Neuronal stem cell (in vitro differentiated cells): ENCODE measurements at regions not wholly inside any gene's neighbourhood (a gene's known extent, or its start where the extent isn't known, plus 50 kb on each side); places are given as distances from the start of the nearest gene placed in this dataset.
A peak's percentile ranks its signal among the peaks of the same experiment; 100 is the strongest.

Experiments
- DNase-seq: peaks from one replicate; pipeline ENCODE4 v3.0.0-alpha.2; 2013; ENCODE audit warnings: low spot score
- H2AFZ ChIP-seq: one replicate; pipeline ENCODE4 v1.6.1; 2013; ENCODE audit warnings: mild to moderate bottlenecking, low read length, inconsistent platforms
- H2AK5ac ChIP-seq: 2 replicates; pipeline ENCODE4 v1.6.1; 2013; ENCODE audit warnings: low read depth, mild to moderate bottlenecking, inconsistent platforms, low read length, moderate library complexity, mixed read lengths
- H2BK120ac ChIP-seq: 2 replicates; pipeline ENCODE4 v1.6.1; 2013; ENCODE audit warnings: low read depth, mild to moderate bottlenecking, inconsistent platforms, low read length, moderate library complexity, mixed read lengths
- H2BK12ac ChIP-seq: one replicate; pipeline ENCODE4 v1.6.1; 2013; ENCODE audit warnings: low read length, inconsistent platforms
- H2BK15ac ChIP-seq: 2 replicates; pipeline ENCODE4 v1.6.1; 2013; ENCODE audit warnings: mild to moderate bottlenecking, low read length, inconsistent platforms, mixed read lengths
- H2BK5ac ChIP-seq: one replicate; pipeline ENCODE4 v1.6.1; 2013; ENCODE audit warnings: inconsistent platforms, mild to moderate bottlenecking, low read length, moderate library complexity
- H3K14ac ChIP-seq: one replicate; pipeline ENCODE4 v1.6.1; 2013; ENCODE audit warnings: low read length, inconsistent platforms
- H3K18ac ChIP-seq: 2 replicates; pipeline ENCODE4 v1.6.1; 2013; ENCODE audit warnings: low read length, inconsistent platforms
- H3K23ac ChIP-seq: 2 replicates; pipeline ENCODE4 v1.6.1; 2013; ENCODE audit warnings: low read depth, mild to moderate bottlenecking, mixed read lengths, low read length, inconsistent platforms; ENCODE audit not compliant: poor library complexity
- H3K27ac ChIP-seq: replicated peaks from 3 replicates; pipeline ENCODE4 v1.5.1; 2013; ENCODE audit warnings: low read length, inconsistent platforms
- H3K27me3 ChIP-seq, 3 experiments: 2 replicates each; pipeline ENCODE4 v1.6.1; 2013; ENCODE audit warnings: low read length in 3 of 3, mild to moderate bottlenecking in 2 of 3, inconsistent platforms in 1 of 3, low read depth in 1 of 3, mixed read lengths in 1 of 3, moderate library complexity in 1 of 3; ENCODE audit not compliant: control insufficient read depth in 3 of 3, insufficient read depth in 3 of 3
- H3K36me3 ChIP-seq, 2 donors: replicated peaks in 1 of 2; 2 replicates each; pipeline ENCODE4 v1.6.1; 2013; ENCODE audit warnings: low read length in 2 of 2; ENCODE audit not compliant: control insufficient read depth in 2 of 2, insufficient read depth in 2 of 2
- H3K4ac ChIP-seq: 2 replicates; pipeline ENCODE4 v1.6.1; 2013; ENCODE audit warnings: inconsistent platforms, mild to moderate bottlenecking, low read length, moderate library complexity
- H3K4me1 ChIP-seq, 2 donors: 1 replicate in 1 of 2; 2 replicates in 1 of 2; pipeline ENCODE4 v1.6.1; 2013; ENCODE audit warnings: low read length in 2 of 2, low read depth in 1 of 2; ENCODE audit not compliant: control insufficient read depth in 2 of 2, insufficient read depth in 1 of 2
- H3K4me2 ChIP-seq: one replicate; pipeline ENCODE4 v1.6.1; 2013; ENCODE audit warnings: mild to moderate bottlenecking, low read length, inconsistent platforms; ENCODE audit not compliant: insufficient read depth, poor library complexity, severe bottlenecking
- H3K4me3 ChIP-seq, 2 donors: 2 replicates each; pipeline ENCODE4 v1.5.1; 2013; ENCODE audit warnings: low read length in 2 of 2, mild to moderate bottlenecking in 2 of 2, inconsistent platforms in 1 of 2, moderate library complexity in 1 of 2
- H3K79me1 ChIP-seq: one replicate; pipeline ENCODE4 v1.6.1; 2013; ENCODE audit warnings: low read depth, mild to moderate bottlenecking, inconsistent platforms, low read length, moderate library complexity
- H3K9ac ChIP-seq: one replicate; pipeline ENCODE4 v1.6.1; 2013; ENCODE audit warnings: mild to moderate bottlenecking, low read depth, low read length, inconsistent platforms; ENCODE audit not compliant: poor library complexity
- H3K9me3 ChIP-seq, 2 donors: replicated peaks in 1 of 2; 2 replicates each; pipeline versions ENCODE3 to v1.6.1; 2013; ENCODE audit warnings: low read length in 2 of 2, mild to moderate bottlenecking in 2 of 2, inconsistent platforms in 1 of 2, low read depth in 1 of 2, mixed read lengths in 1 of 2, moderate library complexity in 1 of 2; ENCODE audit not compliant: control insufficient read depth in 2 of 2, insufficient read depth in 1 of 2
- H4K8ac ChIP-seq: one replicate; pipeline ENCODE4 v1.6.1; 2013; ENCODE audit warnings: low read depth, mild to moderate bottlenecking, inconsistent platforms, low read length, moderate library complexity
- H4K91ac ChIP-seq: one replicate; pipeline ENCODE4 v1.6.1; 2013; ENCODE audit warnings: low read length, low read depth, mild to moderate bottlenecking, inconsistent platforms; ENCODE audit not compliant: poor library complexity
- WGBS, 2 donors: extraction: QIAGEN DNeasy Blood & Tissue Kit; methylation state at CpG; one replicate each; pipeline ENCODE4 v1.1.7; 2013; ENCODE audit warnings: missing lambda C conversion rate in 2 of 2, mixed read lengths in 1 of 2; ENCODE audit not compliant: insufficient read length in 2 of 2, insufficient replicate concordance in 1 of 2; ENCODE audit errors: extremely low coverage in 2 of 2; 5-methylcytosine and 5-hydroxymethylcytosine counted together

- no peak overlapping the region for H3K4me3 ChIP-seq
- no peak overlapping the region for H2BK120ac ChIP-seq
Measured at GRCh38 chr9:78393932-78394331, 97.0 kb downstream of the PSAT1 start.

DNA sequence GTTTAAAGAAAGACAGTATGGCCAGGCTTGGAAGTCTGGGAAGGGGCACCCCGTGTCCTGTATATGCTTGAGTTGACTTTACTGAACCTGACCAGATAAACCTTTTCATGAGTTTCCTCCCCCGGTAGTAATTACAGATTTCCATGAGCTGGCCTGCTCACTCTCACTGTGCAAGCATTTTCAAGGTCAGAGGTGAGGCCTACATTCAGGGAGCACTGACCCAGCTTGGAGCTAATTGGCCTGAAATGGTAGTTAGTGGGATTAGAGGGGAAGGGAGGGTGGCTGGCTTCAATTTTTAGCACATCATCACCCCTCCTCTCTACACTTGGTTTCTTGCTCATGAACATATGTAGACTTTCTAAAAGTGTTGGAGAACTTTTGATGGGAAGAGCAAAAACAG is 99.2 kb downstream of the PSAT1 start:
- Histone ChIP-seq H4K91ac (no peak overlapping the region), H3K27me3 (no peaks in the 10 kb centered on the region), H3K9ac (no peak overlapping the region), H2BK120ac (no peak overlapping the region), H2BK15ac (no peak overlapping the region), H3K14ac (no peak overlapping the region), H3K4ac (no peak overlapping the region), H3K4me3 (no peak overlapping the region), H2BK5ac (no peak overlapping the region), H3K4me1 (peaks cover 0 to 9% of the 10 kb centered on the region in 2 donors), H3K36me3 (no peaks in the 10 kb centered on the region), H4K8ac (no peak overlapping the region), H2AFZ (no peak overlapping the region), H2BK12ac (no peak overlapping the region), H3K27ac (no peak overlapping the region), H2AK5ac (no peak overlapping the region), H3K23ac (no peak overlapping the region), H3K79me1 (no peaks in the 10 kb centered on the region), H3K9me3 (peaks cover 9 to 14% of the 10 kb centered on the region in 2 donors), H3K4me2 (no peak overlapping the region), H3K18ac (no peak overlapping the region)
- no peak for DNase-seq
- no CpG with 5 or more reads among the region's 2 CpGs for WGBS, 2 donors

More at GRCh38 chr9:78393932-78394331, 97.0 kb downstream of the PSAT1 start:
- Histone ChIP-seq H3K18ac (no peak overlapping the region), H3K9ac (no peak overlapping the region), H3K79me1 (no peaks in the 10 kb centered on the region), H3K9me3 (peaks cover 9 to 16% of the 10 kb centered on the region in 2 donors), H3K14ac (no peak overlapping the region), H2BK15ac (no peak overlapping the region), H2AFZ (no peak overlapping the region), H4K91ac (no peak overlapping the region), H3K27me3 (no peaks in the 10 kb centered on the region), H3K4me2 (no peak overlapping the region), H2BK12ac (no peak overlapping the region), H3K23ac (no peak overlapping the region), H3K27ac (no peak overlapping the region), H2BK5ac (no peak overlapping the region), H3K4ac (no peak overlapping the region), H2AK5ac (no peak overlapping the region), H3K4me1 (peaks cover 0 to 11% of the 10 kb centered on the region in 2 donors), H3K36me3 (no peaks in the 10 kb centered on the region), H4K8ac (no peak overlapping the region)
- no peak for DNase-seq
- no CpG with 5 or more reads among the region's 2 CpGs for WGBS, 2 donors

- Histone ChIP-seq H2BK12ac (no peak overlapping the region), H3K27me3 (no peaks in the 10 kb centered on the region), H3K4me1 (peaks cover 0 to 9% of the 10 kb centered on the region in 2 donors), H3K18ac (no peak overlapping the region), H3K27ac (no peak overlapping the region), H2BK15ac (no peak overlapping the region), H4K8ac (no peak overlapping the region), H3K4me2 (no peak overlapping the region), H3K4me3 (no peak overlapping the region), H3K23ac (no peak overlapping the region), H2BK120ac (no peak overlapping the region), H3K36me3 (no peaks in the 10 kb centered on the region), H3K9ac (no peak overlapping the region), H2AFZ (no peak overlapping the region), H3K4ac (no peak overlapping the region), H3K79me1 (no peaks in the 10 kb centered on the region), H2BK5ac (no peak overlapping the region), H3K9me3 (peaks cover 9 to 14% of the 10 kb centered on the region in 2 donors), H2AK5ac (no peak overlapping the region), H4K91ac (no peak overlapping the region), H3K14ac (no peak overlapping the region)
- DNase-seq: no peak
- WGBS, 2 donors: no CpG with 5 or more reads among the region's 5 CpGs
Measured at GRCh38 chr9:78397045-78397444, 100.1 kb downstream of the PSAT1 start.

GRCh38 chr9:78397454-78397853 is 100.5 kb downstream of the PSAT1 start:
- WGBS, 2 donors: no CpG with 5 or more reads among the region's 5 CpGs
- no peak overlapping the region for H4K8ac ChIP-seq
- H2AK5ac ChIP-seq: no peak overlapping the region
- H3K36me3 ChIP-seq: no peaks in the 10 kb centered on the region
- H2BK5ac ChIP-seq: no peak overlapping the region
- no peak overlapping the region for H4K91ac ChIP-seq
- H2BK15ac ChIP-seq: no peak overlapping the region
- no peaks in the 10 kb centered on the region for H3K79me1 ChIP-seq
- no peak overlapping the region for H3K4ac ChIP-seq
- no peak overlapping the region for H3K4me3 ChIP-seq
- H2AFZ ChIP-seq: no peak overlapping the region
- H3K23ac ChIP-seq: no peak overlapping the region
- no peak overlapping the region for H2BK12ac ChIP-seq
- peaks cover 9 to 14% of the 10 kb centered on the region in 2 donors for H3K9me3 ChIP-seq
- H3K27ac ChIP-seq: no peak overlapping the region
- H3K9ac ChIP-seq: no peak overlapping the region
- no peaks in the 10 kb centered on the region for H3K27me3 ChIP-seq
- peaks cover 0 to 9% of the 10 kb centered on the region in 2 donors for H3K4me1 ChIP-seq
- H3K4me2 ChIP-seq: no peak overlapping the region
- H3K14ac ChIP-seq: no peak overlapping the region
- no peak overlapping the region for H2BK120ac ChIP-seq
- peak; percentile 0 for DNase-seq
- no peak overlapping the region for H3K18ac ChIP-seq
